ENCODE measurements at regions not wholly inside any gene's neighbourhood (a gene's known extent, or its start where the extent isn't known, plus 50 kb on each side); places are given as distances from the start of the nearest gene placed in this dataset.
"Not testable (repeated sequence)": the region's sequence is repeated elsewhere in the genome, so short reads cannot be mapped to it uniquely, and the experiment has no call there.

GRCh38 chr6:26235302-26235670 lies 129.7 kb upstream of the BTN3A2 start:
- no peak for DNase-seq (ENCODE audit: low spot score)
- in situ Hi-C loops (cut with MboI; ENCODE audit: low pct_unique_long_range_greater_than_20kb, low sequenced_read_pairs, unreplicated experiment) = loop anchor here (25.0 kb wide), 1 partner anchor 1577 kb away; a partner anchor contains a TSS

GRCh38 chr6:26239415-26239814 lies 125.6 kb upstream of the BTN3A2 start:
- in situ Hi-C loops (cut with MboI; ENCODE audit: low pct_unique_long_range_greater_than_20kb, low sequenced_read_pairs, unreplicated experiment) = loop anchor here (25.0 kb wide), 1 partner anchor 1573 kb away; a partner anchor contains a TSS

More at GRCh38 chr6:26235302-26235670, 129.7 kb upstream of the BTN3A2 start:
- TF ChIP-seq CTCF (IDR thresholded peaks at IDR 0.05; ENCODE audit: extremely low read depth, insufficient read depth, missing control alignments) = no peak

GRCh38 chr6:26240157-26241032 lies 124.6 kb upstream of the BTN3A2 start:
- DNase-seq (ENCODE audit: low spot score) = peak; percentile 51
- in situ Hi-C loops (cut with MboI; ENCODE audit: low pct_unique_long_range_greater_than_20kb, low sequenced_read_pairs, unreplicated experiment) = loop anchor here (25.0 kb wide), 1 partner anchor 1572 kb away; a partner anchor contains a TSS
- no peak for TF ChIP-seq CTCF (IDR thresholded peaks at IDR 0.05; ENCODE audit: extremely low read depth, insufficient read depth, missing control alignments)

More at GRCh38 chr6:26239415-26239814, 125.6 kb upstream of the BTN3A2 start:
- not testable (repeated sequence) for DNase-seq (ENCODE audit: low spot score)

GRCh38 chr6:26241033-26241895 lies 123.7 kb upstream of the BTN3A2 start:
- in situ Hi-C loops (cut with MboI; ENCODE audit: low pct_unique_long_range_greater_than_20kb, low sequenced_read_pairs, unreplicated experiment) = loop anchor here (25.0 kb wide), 1 partner anchor 1571 kb away; a partner anchor contains a TSS
- no peak for TF ChIP-seq CTCF (IDR thresholded peaks at IDR 0.05; ENCODE audit: extremely low read depth, insufficient read depth, missing control alignments)
- DNase-seq (ENCODE audit: low spot score) = no peak

GRCh38 chr6:26243132-26243531 lies 121.9 kb upstream of the BTN3A2 start:
- in situ Hi-C loops (cut with MboI; ENCODE audit: low pct_unique_long_range_greater_than_20kb, low sequenced_read_pairs, unreplicated experiment) = loop anchor here (25.0 kb wide), 1 partner anchor 1569 kb away; a partner anchor contains a TSS
- TF ChIP-seq CTCF (IDR thresholded peaks at IDR 0.05; ENCODE audit: extremely low read depth, insufficient read depth, missing control alignments) = no peak
- DNase-seq (ENCODE audit: low spot score) = no peak

- in situ Hi-C loops (cut with MboI; ENCODE audit: low pct_unique_long_range_greater_than_20kb, low sequenced_read_pairs, unreplicated experiment) = loop anchor here (25.0 kb wide), 1 partner anchor 1569 kb away; a partner anchor contains a TSS
- TF ChIP-seq CTCF (IDR thresholded peaks at IDR 0.05; ENCODE audit: extremely low read depth, insufficient read depth, missing control alignments) = no peak
- no peak for DNase-seq (ENCODE audit: low spot score)
These were observed 121.2 kb upstream of the BTN3A2 start for GRCh38 chr6:26243752-26244151.

Measured in GM13977 (cell line).